Kidney (tissue), 13 donors: ENCODE measurements at regions not wholly inside any gene's neighbourhood (a gene's known extent, or its start where the extent isn't known, plus 50 kb on each side); places are given as distances from the start of the nearest gene placed in this dataset.

Experiments
- DNase-seq, 5 donors: peaks; one replicate each; pipeline ENCODE4 v3.0.0-alpha.2; 2013 to 2020
- FAIRE-seq: peaks from 2 replicates; lab custom pipeline; 2012; peaks lifted over from hg19 to GRCh38; lab: Jason Lieb, UNC
- H3K27ac ChIP-seq, 2 donors: one replicate each; pipeline ENCODE4 v1.7.0; 2013; ENCODE audit warnings: low read depth in 2 of 2, low read length in 2 of 2, inconsistent platforms in 1 of 2
- H3K27me3 ChIP-seq: one replicate; pipeline ENCODE4 v1.7.1; 2013; ENCODE audit warnings: low read length, inconsistent platforms; ENCODE audit not compliant: control insufficient read depth, insufficient read depth
- H3K36me3 ChIP-seq, 3 donors: one replicate each; pipeline versions ENCODE4 v1.7.0 to v1.7.1; 2013; ENCODE audit warnings: low read length in 3 of 3, control low read depth in 1 of 3, inconsistent platforms in 1 of 3; ENCODE audit not compliant: insufficient read depth in 3 of 3, control insufficient read depth in 2 of 3
- H3K4me1 ChIP-seq, 3 donors: one replicate each; pipeline versions ENCODE4 v1.7.0 to v1.7.1; 2013; ENCODE audit warnings: low read length in 3 of 3, inconsistent platforms in 1 of 3, low read depth in 1 of 3; ENCODE audit not compliant: control insufficient read depth in 2 of 3, insufficient read depth in 2 of 3
- H3K4me3 ChIP-seq, 3 donors: one replicate each; pipeline versions ENCODE4 v1.7.0 to v1.8.1; 2013; ENCODE audit warnings: low read length in 3 of 3, control low read depth in 1 of 3, inconsistent platforms in 1 of 3
- H3K9ac ChIP-seq, 3 donors: one replicate each; pipeline versions ENCODE4 v1.7.0 to v1.7.1; 2013; ENCODE audit warnings: low read length in 3 of 3, control low read depth in 1 of 3, inconsistent platforms in 1 of 3
- H3K9me3 ChIP-seq, 3 donors: one replicate each; pipeline versions ENCODE4 v1.7.0 to v1.7.1; 2013; ENCODE audit warnings: low read length in 3 of 3, control low read depth in 1 of 3, inconsistent platforms in 1 of 3; ENCODE audit not compliant: control insufficient read depth in 2 of 3, insufficient read depth in 1 of 3
- CTCF ChIP-seq: IDR thresholded peaks from 3 replicates; pipeline ENCODE4 v1.5.1; 2012; ENCODE audit warnings: mild to moderate bottlenecking, moderate library complexity, borderline replicate concordance; ENCODE audit not compliant: insufficient read depth; ENCODE audit errors: extremely low read depth
- intact Hi-C: fragments of 100-400 bp; cut with DNase I; formaldehyde crosslinking; loops from one replicate; pipeline ENCODE4 v1.11.1; 2022
- donor health status: control.
- donor health status: control.
- donor health status: control.
- donor health status: control.
- donor health status: control.
- donor health status: DM: yes; HTN: yes; CAD: no.
- donor health status: Normal renal cell carcinoma (clear cell type).

GRCh38 chr18:57983472-57983871 lies 60.6 kb upstream of the NEDD4L start:
- H3K9ac ChIP-seq = no peak overlapping the region
- no peaks in the 10 kb centered on the region for H3K4me1 ChIP-seq
- no peak overlapping the region for H3K27ac ChIP-seq
- no peaks in the 10 kb centered on the region for H3K36me3 ChIP-seq
- DNase-seq (no peak), FAIRE-seq (no peak)
- TF ChIP-seq CTCF = no peak
- no peaks in the 10 kb centered on the region for H3K27me3 ChIP-seq
- intact Hi-C loops = no loop called here
- no peaks in the 10 kb centered on the region for H3K9me3 ChIP-seq
- H3K4me3 ChIP-seq = no peak overlapping the region

GRCh38 chr18:57982372-57983021 lies 61.5 kb upstream of the NEDD4L start:
- no peak overlapping the region for H3K9ac ChIP-seq
- FAIRE-seq (no peak), DNase-seq (no peak)
- H3K27me3 ChIP-seq = no peaks in the 10 kb centered on the region
- no peak overlapping the region for H3K4me3 ChIP-seq
- no peaks in the 10 kb centered on the region for H3K36me3 ChIP-seq
- intact Hi-C loops = no loop called here
- H3K27ac ChIP-seq = no peak overlapping the region
- no peak for TF ChIP-seq CTCF
- H3K9me3 ChIP-seq = no peaks in the 10 kb centered on the region
- no peaks in the 10 kb centered on the region for H3K4me1 ChIP-seq

- H3K4me3 ChIP-seq = no peak overlapping the region
- no peak overlapping the region for H3K27ac ChIP-seq
- no peak for DNase-seq
- no peaks in the 10 kb centered on the region for H3K9me3 ChIP-seq
- no peak for TF ChIP-seq CTCF
- no peak overlapping the region for H3K9ac ChIP-seq
- no peak for FAIRE-seq
- H3K4me1 ChIP-seq = no peaks in the 10 kb centered on the region
- intact Hi-C loops = no loop called here
- no peaks in the 10 kb centered on the region for H3K27me3 ChIP-seq
- no peaks in the 10 kb centered on the region for H3K36me3 ChIP-seq
Observed at GRCh38 chr18:57981308-57982028, 62.6 kb upstream of the NEDD4L start.
